ENCODE measurements at regions not wholly inside any gene's neighbourhood (a gene's known extent, or its start where the extent isn't known, plus 50 kb on each side); places are given as distances from the start of the nearest gene placed in this dataset.

DNA sequence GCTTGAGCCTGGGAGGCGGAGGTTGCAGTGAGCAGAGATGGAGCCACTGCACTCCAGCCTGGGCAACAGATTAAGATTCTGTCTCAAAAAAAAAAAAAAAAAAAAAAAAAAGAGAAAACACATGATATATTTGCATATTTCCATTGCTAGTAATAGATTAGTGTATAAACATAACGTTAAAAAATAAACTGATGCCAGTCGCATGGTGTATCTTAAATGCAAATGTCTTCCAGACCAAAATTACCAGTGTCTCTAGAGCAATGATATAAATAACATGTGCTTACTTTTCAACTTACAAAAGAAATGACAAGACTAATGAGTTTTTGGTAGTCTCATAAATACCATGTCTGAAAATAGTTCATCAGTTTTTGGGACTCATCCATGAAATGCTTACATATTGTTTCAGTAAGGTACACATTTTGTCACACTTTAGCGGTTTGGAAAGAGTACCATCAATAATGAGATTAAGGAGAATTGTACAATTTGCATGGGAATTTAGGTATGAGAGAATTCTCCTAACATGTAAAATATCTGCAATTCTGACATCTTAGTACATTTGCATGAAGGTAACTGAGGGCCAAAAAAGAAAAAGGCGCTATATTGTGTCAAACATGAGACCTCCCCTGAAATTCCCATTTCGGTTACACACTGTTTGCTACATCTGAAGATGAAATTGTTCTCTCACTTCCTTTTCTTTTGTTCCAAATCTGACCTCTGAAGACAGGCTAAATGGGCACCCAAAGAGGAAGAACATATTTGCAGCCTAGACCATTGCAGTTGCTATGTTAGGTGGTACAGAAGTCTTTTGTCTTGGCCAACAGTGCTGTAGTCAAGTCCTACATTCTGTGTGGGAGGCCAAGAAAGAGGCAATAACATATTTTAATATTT is 51.5 kb upstream of the PIP4K2A start:
- DNase-seq: no peak

- DNase-seq: no peak
These were observed 50.3 kb upstream of the PIP4K2A start for GRCh38 chr10:22764639-22765038.
